GM18861 (cell line): ENCODE measurements at regions not wholly inside any gene's neighbourhood (a gene's known extent, or its start where the extent isn't known, plus 50 kb on each side); places are given as distances from the start of the nearest gene placed in this dataset.

Source experiments
- ATAC-seq: cut with Tn5 transposase; IDR thresholded peaks from one replicate; pipeline ENCODE4 v1.9.1; 2021; ENCODE audit not compliant: unreplicated experiment

DNA sequence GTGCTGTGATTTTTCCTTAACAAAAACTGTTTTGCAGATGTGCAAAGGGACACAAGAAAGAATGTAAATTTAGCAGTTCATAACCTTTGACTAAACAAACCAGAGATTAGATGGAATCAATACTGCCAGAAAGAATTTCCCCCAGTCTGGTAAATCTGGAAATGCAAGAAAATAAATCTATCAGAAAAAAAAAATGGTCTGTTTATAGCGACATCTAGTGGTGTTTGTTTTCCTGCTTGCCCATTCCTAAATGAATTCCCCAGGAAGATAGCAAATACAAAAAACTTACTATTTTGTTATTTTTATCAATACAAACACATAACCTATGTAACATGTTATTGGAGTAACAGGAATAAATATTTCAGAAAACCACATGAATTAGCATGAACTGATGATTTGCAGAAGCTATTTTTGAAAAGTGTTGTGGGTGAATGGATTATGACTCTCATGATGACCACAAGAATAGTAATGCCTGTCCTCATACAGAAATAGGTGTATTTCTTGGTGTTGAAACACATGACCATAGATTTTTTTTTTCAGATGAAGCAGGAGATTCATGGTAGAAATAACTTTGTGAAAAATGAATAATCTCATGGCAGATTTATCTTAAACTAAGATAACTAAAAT is 1703.8 kb downstream of the MAT2B start:
- no peak for ATAC-seq

GRCh38 chr5:165224366-165225045 is 1719.1 kb downstream of the MAT2B start:
- no peak for ATAC-seq

DNA sequence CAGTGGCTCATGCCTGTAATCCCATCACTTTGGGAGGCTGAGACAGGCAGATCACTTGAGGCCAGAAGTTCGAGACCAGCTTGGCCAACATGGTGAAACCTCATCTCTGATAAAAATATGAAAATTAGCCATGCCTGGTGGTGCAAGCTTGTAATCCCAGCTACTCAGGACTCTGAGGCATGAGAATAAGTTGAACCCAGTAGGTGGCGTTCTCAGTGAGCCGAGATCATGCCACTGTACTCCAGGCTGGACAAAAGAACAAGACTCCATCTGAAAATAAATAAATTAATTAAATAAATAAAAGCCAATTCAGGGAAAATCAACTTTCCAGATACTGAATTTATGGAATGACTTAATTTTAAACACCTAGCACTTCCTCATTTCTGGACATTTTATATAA is 1722.1 kb downstream of the MAT2B start:
- no peak for ATAC-seq

GRCh38 chr5:165228184-165228583 is 1722.8 kb downstream of the MAT2B start:
- no peak for ATAC-seq

DNA sequence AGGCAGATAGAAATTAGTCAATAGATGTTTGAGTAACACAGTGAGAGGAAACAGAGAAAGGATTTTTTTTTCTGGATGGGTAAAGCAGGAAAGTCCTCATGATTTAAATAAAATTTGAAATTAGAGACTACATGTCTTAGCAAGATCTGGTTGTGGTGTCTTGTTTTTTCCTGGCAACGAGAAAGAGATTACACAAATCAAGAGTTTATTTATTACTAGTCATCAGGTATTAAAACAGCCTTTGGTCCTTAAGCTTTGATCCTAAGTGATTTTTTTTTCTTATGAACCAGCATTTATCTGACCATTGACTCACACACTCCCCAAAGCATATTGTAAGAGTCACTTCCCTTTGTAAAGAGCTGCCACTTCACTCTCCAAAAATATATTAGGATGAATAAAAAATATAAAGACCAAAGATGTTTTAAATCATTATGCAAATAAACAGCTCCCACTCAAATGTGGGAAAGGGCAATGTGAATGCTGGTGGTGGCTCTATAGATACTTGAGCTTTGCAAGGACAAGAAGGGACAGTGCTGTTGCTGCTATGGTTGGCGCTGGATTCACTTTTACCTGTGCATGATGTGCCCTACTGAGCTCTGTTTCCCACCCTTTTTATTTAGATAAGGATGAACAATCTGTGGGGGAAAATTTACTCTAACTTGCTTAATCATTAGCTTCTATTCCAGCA is 1726.5 kb downstream of the MAT2B start:
- ATAC-seq = no peak

DNA sequence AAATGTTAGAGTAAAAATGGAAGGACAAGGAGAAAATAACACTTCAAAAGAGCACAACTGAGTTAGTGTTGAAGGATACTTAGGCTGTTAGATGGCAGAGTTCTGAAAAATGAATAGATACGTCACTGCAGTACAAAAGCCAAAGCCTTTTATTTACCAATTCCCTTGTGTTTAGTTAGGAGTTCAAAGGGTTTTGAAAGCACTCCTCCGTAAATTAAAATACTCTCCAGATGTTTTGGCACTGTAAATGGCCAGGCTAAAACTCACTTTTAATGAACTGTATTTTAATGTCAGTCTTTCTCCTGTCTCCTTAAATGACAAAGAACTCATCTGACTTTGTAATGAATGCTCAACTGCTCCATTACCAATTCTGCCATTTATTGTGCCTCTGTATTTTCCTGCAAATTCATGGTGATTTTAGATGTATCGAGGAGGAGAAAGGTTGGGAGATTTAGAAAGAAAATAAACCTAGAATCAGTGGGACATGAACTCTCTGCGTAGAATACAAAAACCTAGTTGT is 1727.2 kb downstream of the MAT2B start:
- ATAC-seq = no peak

DNA sequence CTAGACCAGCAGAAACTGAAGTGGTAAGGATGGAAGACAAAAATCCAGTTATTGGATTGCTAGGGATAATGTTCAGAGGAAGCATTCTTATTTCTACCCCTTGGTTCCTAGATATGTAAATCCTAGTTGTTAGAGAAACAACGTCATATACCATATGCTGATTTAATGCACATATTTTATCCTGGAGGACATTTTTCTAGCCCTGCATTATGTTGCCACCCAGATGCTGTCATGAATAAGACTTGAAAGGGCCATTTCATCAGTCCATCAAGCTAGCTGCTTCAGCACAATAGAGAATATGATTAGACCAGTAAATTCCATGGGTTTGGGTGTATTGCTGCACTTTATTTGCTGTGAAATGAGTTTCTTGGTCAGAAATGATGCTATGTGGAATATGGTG is 1736.4 kb downstream of the MAT2B start:
- ATAC-seq = no peak

- no peak for ATAC-seq
Observed at GRCh38 chr5:165242646-165243045, 1737.2 kb downstream of the MAT2B start.

- no peak for ATAC-seq
Observed at GRCh38 chr5:165244407-165244806, 1739.0 kb downstream of the MAT2B start.

GRCh38 chr5:165258197-165258771 is 1752.9 kb downstream of the MAT2B start:
- no peak for ATAC-seq

DNA sequence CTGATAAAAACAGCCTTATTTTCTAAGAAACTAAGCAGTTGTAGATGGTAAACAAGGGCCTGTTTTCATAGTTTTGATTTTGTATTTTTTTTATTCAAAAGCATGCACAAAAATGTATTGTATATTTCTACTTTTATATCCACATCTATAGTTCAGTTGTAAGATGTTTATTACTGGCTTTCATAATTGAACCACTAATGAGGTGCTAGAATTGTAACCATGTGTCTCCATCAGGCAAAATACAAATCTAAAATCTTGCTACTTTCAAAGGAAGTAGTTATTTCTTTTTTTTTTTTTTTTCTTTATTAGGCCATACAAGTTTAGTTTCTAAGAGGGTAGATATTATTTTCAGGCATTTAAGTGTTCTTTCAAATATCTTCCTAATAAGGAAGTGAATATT is 1755.0 kb downstream of the MAT2B start:
- ATAC-seq = no peak

DNA sequence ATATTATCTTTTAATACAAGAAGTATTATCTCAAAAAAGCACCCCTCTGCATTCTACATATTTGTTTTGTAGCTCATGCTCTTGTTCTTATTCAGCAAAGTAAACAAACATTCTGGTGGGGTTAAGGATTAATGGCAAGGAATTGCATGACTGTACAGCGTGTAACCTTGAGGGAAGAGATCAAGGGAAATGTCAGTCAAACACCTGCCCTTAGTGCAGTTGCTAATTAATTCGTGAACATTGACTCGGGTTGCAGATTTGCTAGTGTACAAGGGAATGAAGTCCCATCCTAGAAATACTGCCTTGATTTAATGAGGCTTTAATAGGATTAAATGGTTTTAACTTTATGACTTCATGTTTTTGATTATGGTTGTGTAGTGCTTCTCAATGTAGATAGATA is 1758.1 kb downstream of the MAT2B start:
- ATAC-seq = no peak

GRCh38 chr5:165266939-165267338 is 1761.5 kb downstream of the MAT2B start:
- ATAC-seq = no peak

DNA sequence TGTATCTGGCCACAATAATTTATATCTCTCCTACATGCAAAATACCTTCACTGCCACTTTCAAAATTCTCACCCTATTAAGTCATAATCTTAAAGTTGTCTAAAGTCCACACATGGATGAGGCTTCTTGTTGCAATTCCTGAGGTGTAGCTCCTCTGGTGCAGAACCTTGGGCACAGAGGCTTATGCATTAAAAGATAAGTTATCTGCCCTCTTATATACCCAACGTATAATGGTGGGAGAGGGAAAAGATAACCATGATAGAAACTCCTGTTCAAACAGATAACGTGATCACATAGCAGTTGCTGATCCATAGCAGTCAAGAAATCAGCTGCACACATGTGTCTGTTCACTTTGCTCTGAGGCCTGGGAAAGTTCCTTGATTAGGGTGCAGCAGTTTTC is 1767.0 kb downstream of the MAT2B start:
- ATAC-seq = no peak

GRCh38 chr5:165277661-165278060 is 1772.2 kb downstream of the MAT2B start:
- ATAC-seq = no peak

GRCh38 chr5:165282491-165282890 is 1777.1 kb downstream of the MAT2B start:
- ATAC-seq = no peak

DNA sequence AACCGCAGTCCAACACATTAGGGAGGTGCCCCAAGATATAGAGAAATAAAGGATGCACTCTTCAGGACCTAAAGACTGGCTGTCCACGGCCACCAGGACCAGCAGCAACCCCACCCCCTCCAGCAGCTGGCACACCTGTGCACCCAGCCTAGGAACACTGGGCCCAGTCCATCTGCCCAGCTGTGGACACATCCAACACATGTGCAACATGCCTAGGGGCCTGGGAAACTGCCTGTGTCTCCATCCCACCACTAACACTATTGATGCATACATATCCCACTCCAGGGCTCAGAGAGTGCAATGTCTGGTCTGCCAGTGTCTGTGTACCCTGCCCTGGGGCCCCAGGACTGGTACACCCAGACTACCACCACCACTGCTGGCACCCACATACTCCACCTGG is 1781.3 kb downstream of the MAT2B start:
- ATAC-seq = no peak

DNA sequence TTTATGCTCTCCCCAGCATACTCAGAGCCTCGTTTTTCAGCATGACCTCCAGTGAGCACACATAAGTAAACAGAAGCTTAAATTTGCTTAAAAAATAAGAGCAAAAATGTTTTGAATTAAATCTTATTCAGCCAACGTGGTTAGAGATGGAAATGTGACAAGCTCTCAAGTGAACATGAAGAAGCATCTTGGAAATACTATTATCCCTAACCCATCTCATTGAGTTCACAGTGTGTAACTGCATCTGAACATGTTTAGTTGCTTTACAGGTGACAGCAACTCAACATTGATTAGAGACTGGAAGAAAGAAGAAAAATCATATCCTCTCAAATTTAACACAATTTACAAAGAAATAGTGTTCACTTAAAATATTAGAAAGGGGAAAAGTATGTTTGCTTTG is 1785.1 kb downstream of the MAT2B start:
- ATAC-seq = no peak

DNA sequence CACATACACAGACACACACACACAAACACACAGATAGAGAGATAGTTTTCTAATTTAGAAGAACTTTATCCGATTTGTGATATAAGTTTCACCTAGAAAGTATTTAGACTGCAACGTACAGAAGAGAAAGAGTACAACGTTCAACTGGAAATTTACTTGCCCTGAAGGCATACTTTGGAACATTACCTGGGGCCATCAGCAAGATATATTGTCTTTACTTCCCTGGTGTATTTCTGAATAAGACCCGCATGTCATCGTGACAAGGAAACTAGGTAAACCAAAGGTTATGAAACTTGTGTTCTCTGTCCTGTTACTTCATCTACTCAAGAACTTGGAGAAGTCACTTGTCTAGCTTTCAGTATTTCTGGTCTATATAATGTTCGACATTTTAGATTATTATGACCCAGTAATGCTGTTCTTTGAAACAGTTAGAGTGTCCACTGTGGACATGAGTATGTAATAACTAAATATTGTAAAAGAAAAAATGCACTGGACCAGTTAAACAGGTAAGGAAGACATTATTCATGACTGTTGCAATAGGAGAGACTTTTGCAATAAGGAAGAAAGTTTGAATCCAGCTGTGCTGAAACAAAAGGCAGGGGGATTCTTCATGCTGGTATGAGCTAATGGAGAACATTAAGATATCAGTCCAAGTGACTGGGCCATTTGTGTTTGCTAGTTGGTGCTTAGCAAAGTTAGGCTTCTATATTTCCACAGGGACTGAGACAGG is 1791.1 kb downstream of the MAT2B start:
- no peak for ATAC-seq

DNA sequence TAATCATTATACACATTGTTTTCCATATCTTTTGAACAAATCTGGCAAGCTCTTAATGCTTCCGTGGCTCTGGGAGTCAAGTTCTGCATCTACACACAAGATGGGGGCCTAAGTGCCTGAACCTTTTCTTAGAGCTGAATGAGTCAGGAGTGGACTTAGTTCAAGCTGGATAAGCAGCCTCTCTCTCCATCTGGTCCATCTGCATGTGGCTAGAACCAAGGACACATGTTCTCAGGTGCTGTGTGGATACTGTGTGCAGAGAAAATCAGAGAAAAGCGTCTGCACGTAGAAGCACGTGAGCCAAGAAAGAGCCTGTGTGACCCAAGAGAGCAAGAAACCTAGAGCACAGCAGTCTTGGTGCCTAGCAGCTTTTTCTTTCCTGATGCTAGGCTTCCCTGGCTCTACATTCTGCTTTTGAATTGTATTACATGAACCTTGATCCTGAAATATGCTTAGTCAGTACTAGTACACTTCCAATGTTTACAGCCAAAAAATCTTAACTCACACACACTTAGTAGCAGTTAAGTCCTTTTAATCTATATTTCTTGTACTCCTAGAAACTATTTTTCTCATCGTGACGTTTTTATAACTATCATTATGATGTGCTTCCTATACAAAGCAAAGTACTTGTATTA is 1798.9 kb downstream of the MAT2B start:
- no peak for ATAC-seq

GRCh38 chr5:165305596-165305995 is 1800.2 kb downstream of the MAT2B start:
- ATAC-seq = no peak
